ENCODE measurements at regions not wholly inside any gene's neighbourhood (a gene's known extent, or its start where the extent isn't known, plus 50 kb on each side); places are given as distances from the start of the nearest gene placed in this dataset.

GRCh38 chr3:116914004-116914403 is 204.4 kb downstream of the TUSC7 start:
- no peak for TF ChIP-seq POLR2AphosphoS5 (IDR thresholded peaks at IDR 0.05)
- no peak for TF ChIP-seq CTCF (IDR thresholded peaks at IDR 0.05)
- TF ChIP-seq POLR2A (IDR thresholded peaks at IDR 0.05), result no peak
- no peak for TF ChIP-seq EP300 (IDR thresholded peaks at IDR 0.05)
